ENCODE measurements at regions not wholly inside any gene's neighbourhood (a gene's known extent, or its start where the extent isn't known, plus 50 kb on each side); places are given as distances from the start of the nearest gene placed in this dataset.
"Not testable (repeated sequence)": the region's sequence is repeated elsewhere in the genome, so short reads cannot be mapped to it uniquely, and the experiment has no call there.

DNA sequence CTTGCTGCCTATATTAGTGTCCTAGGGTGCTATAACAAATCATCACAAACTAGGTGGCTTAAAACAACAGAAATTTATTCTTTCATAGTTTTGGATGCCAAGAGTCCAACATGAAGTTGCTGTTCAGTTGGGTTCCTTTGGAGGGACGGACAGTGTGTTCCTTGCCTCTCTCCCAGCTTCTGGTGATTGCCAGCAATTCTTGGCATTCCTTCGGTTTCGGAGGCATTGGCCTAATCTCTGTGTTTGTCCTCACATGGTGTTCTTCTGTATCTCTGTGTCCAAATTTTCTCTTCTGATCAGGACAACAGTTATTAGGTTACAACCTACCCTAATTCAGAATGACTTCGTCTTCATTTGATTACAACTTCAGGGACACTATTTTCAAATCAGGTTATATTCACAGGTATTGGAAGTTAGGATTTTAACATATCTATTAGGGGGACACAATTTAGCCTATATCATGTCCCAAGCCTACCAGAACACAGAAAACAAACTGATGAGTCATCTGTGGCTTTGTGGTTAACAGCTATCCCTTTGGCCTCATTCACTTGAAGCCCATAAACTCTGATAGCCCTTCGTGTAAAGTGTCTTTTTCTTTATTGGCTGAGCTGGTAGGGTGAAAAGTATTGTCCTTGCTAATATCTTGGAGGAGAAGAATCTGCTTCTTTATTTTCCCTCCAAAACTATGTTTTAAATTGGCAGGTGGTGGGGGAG, 83.2 kb upstream of the PAPPA2 start:
- Histone ChIP-seq H3K4me2 (ENCODE audit: unreplicated experiment) (no peak overlapping the region), H2AFZ (no peak overlapping the region), H3K4me1 (ENCODE audit: insufficient read depth) (no peaks in the 10 kb centered on the region), H3K27ac (no peak overlapping the region), H4K20me1 (ENCODE audit: insufficient read depth) (no peaks in the 10 kb centered on the region), H3K36me3 (ENCODE audit: low read depth) (no peaks in the 10 kb centered on the region), H3K9ac (no peak overlapping the region), H3K9me2 (ENCODE audit: insufficient read depth) (no peaks in the 10 kb centered on the region), H3K4me3 (no peak overlapping the region), H3K79me2 (ENCODE audit: insufficient read depth) (no peaks in the 10 kb centered on the region), H3F3A (ENCODE audit: insufficient read depth) (no peaks in the 10 kb centered on the region), H3K9me3 (ENCODE audit: low read depth) (no peaks in the 10 kb centered on the region), H3K27me3 (replicated peaks; ENCODE audit: insufficient read depth) (peaks cover 6% of the 10 kb centered on the region; the same call in 1 of the 2 replicates)
- in situ Hi-C loops (cut with MboI): loop anchor here (10.0 to 25.0 kb wide), 2 partner anchors 333 to 455 kb away; no protein-coding TSS in a partner anchor
- TF ChIP-seq EZH2 (IDR thresholded peaks at IDR 0.05; ENCODE audit: insufficient read depth, poor library complexity, severe bottlenecking): no peak
- no peak for TF ChIP-seq EZH2phosphoT487 (IDR thresholded peaks at IDR 0.05; ENCODE audit: insufficient read depth, low read depth)
- peak; percentile 47 for DNase-seq
- 5 to 6% methylated on average over 5 of the region's 5 CpGs for WGBS, 2 experiments (ENCODE audit: low coverage in 1 of 2, low lambda C conversion rate in 2 of 2, missing lambda C conversion rate in 2 of 2)

DNA sequence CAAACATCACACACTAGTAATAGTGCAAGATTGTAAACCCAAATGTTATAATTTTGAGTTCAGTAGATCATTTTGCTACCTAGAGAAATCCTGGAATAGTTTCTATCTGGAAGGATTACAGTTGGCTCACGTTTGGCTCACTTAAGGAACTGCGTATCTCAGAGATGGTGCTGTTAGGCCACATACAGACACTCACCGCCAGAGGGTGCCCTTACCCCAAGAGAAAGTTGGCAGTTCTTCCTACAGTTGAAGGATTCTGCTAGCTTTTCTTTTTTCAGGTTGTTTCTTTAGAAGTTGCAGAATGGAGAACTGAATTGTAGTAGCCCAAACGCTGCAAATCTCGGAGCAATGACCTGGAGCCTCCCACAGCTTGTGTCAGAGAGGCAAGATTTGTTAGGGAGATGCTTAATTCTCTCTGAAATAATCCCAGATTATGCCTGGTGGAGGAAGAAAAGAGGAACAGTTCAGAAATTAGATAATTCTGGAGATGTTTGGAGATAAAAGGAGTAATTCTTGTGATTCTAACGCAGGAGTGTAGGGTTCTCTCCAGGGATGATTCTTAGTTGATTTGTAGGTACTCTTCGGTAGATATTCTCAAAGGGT, 87.9 kb upstream of the PAPPA2 start:
- no peaks in the 10 kb centered on the region for H3K4me1 ChIP-seq (ENCODE audit: insufficient read depth)
- H3K9me2 ChIP-seq (ENCODE audit: insufficient read depth): no peaks in the 10 kb centered on the region
- 15 to 18% methylated on average over 7 of the region's 7 CpGs for WGBS, 2 experiments (ENCODE audit: low coverage in 1 of 2, low lambda C conversion rate in 2 of 2, missing lambda C conversion rate in 2 of 2)
- no peak overlapping the region for H3K27ac ChIP-seq
- no peaks in the 10 kb centered on the region for H4K20me1 ChIP-seq (ENCODE audit: insufficient read depth)
- H3F3A ChIP-seq (ENCODE audit: insufficient read depth): no peaks in the 10 kb centered on the region
- TF ChIP-seq EZH2 (IDR thresholded peaks at IDR 0.05; ENCODE audit: insufficient read depth, poor library complexity, severe bottlenecking) (no peak), EZH2phosphoT487 (IDR thresholded peaks at IDR 0.05; ENCODE audit: insufficient read depth, low read depth) (no peak)
- no peaks in the 10 kb centered on the region for H3K36me3 ChIP-seq (ENCODE audit: low read depth)
- peaks cover 3% of the 10 kb centered on the region; the same call in 1 of the 2 replicates for H3K27me3 ChIP-seq (replicated peaks; ENCODE audit: insufficient read depth)
- in situ Hi-C loops (cut with MboI): loop anchor here (25.0 kb wide), 1 partner anchor 337 kb away; no protein-coding TSS in a partner anchor
- DNase-seq: peak; percentile 87
- H3K79me2 ChIP-seq (ENCODE audit: insufficient read depth): no peaks in the 10 kb centered on the region
- H3K9ac ChIP-seq: no peak overlapping the region
- no peak overlapping the region for H2AFZ ChIP-seq
- H3K4me3 ChIP-seq: no peak overlapping the region
- H3K9me3 ChIP-seq (ENCODE audit: low read depth): no peaks in the 10 kb centered on the region
- no peak overlapping the region for H3K4me2 ChIP-seq (ENCODE audit: unreplicated experiment)

DNA sequence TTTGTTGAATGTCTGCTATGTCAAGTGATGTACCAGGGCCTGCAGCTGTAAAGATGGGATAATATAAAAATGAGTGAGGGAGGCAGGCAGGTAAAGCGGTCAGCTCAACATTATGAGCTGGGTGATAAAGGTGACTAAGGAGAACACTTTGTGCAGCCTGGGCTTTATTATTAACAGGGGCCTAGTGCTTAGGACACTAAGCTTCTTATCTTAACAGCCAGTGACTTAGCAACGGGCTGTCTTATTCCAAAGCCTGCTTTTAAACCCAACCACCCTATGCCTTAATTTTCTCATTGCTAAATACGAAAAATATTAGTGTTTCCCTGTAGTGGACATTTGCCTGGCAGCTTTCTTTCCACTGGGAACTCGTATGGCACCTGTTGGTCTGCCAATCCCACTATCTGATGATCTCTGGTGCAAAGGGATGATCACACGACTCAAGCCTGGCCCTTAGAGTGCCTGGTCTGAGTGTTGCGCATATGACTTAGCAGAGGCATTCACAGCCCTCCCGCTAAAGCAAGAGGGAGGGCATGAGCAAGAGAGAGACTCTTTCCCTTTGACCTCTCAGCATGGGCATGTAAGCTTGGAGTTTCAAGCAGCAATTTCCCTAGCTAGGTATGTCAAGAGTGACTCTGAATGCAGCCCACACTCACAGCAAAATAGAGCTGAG, 98.6 kb upstream of the PAPPA2 start:
- DNase-seq: no peak

GRCh38 chr1:176349135-176349715, 113.8 kb upstream of the PAPPA2 start:
- H3K79me2 ChIP-seq (ENCODE audit: insufficient read depth); in situ Hi-C loops (cut with MboI); H3F3A ChIP-seq (ENCODE audit: insufficient read depth); H3K9me3 ChIP-seq (ENCODE audit: low read depth); H3K27me3 ChIP-seq (replicated peaks; ENCODE audit: insufficient read depth); H3K4me2 ChIP-seq (ENCODE audit: unreplicated experiment); H2AFZ ChIP-seq; DNase-seq; H3K9me2 ChIP-seq (ENCODE audit: insufficient read depth); H3K27ac ChIP-seq; H3K4me3 ChIP-seq; H4K20me1 ChIP-seq (ENCODE audit: insufficient read depth); H3K4me1 ChIP-seq (ENCODE audit: insufficient read depth); H3K36me3 ChIP-seq (ENCODE audit: low read depth); H3K9ac ChIP-seq: not testable (repeated sequence)
- 73 to 78% methylated on average over 23 to 30 of the region's 42 CpGs for WGBS, 2 experiments (ENCODE audit: low coverage in 1 of 2, low lambda C conversion rate in 2 of 2, missing lambda C conversion rate in 2 of 2)

More for the DNA sequence above, 98.6 kb upstream of the PAPPA2 start:
- H3K4me1 ChIP-seq (ENCODE audit: insufficient read depth): no peaks in the 10 kb centered on the region
- H2AFZ ChIP-seq: no peak overlapping the region
- 37 to 42% methylated on average over 7 of the region's 7 CpGs for WGBS, 2 experiments (ENCODE audit: low coverage in 1 of 2, low lambda C conversion rate in 2 of 2, missing lambda C conversion rate in 2 of 2)
- in situ Hi-C loops (cut with MboI): no loop called here
- no peak overlapping the region for H3K9ac ChIP-seq
- no peak overlapping the region for H3K4me3 ChIP-seq
- TF ChIP-seq EZH2 (IDR thresholded peaks at IDR 0.05; ENCODE audit: insufficient read depth, poor library complexity, severe bottlenecking) (no peak), EZH2phosphoT487 (IDR thresholded peaks at IDR 0.05; ENCODE audit: insufficient read depth, low read depth) (no peak)
- no peaks in the 10 kb centered on the region for H3K36me3 ChIP-seq (ENCODE audit: low read depth)
- H3K27ac ChIP-seq: no peak overlapping the region
- H3K27me3 ChIP-seq (replicated peaks; ENCODE audit: insufficient read depth): no peaks in the 10 kb centered on the region
- no peaks in the 10 kb centered on the region for H4K20me1 ChIP-seq (ENCODE audit: insufficient read depth)
- no peaks in the 10 kb centered on the region for H3K9me3 ChIP-seq (ENCODE audit: low read depth)
- H3K79me2 ChIP-seq (ENCODE audit: insufficient read depth): no peaks in the 10 kb centered on the region
- H3F3A ChIP-seq (ENCODE audit: insufficient read depth): no peaks in the 10 kb centered on the region
- no peaks in the 10 kb centered on the region for H3K9me2 ChIP-seq (ENCODE audit: insufficient read depth)
- no peak overlapping the region for H3K4me2 ChIP-seq (ENCODE audit: unreplicated experiment)

Measured in GM23248 (cell line).